GM23248 (cell line): ENCODE measurements at regions not wholly inside any gene's neighbourhood (a gene's known extent, or its start where the extent isn't known, plus 50 kb on each side); places are given as distances from the start of the nearest gene placed in this dataset.

Experiments used
- EZH2 ChIP-seq: fragments of 200-600 bp; sonication (generic); IDR thresholded peaks from 2 replicates; pipeline ENCODE4 v1.6.1; 2018; ENCODE audit warnings: antibody characterized with exemption, mild to moderate bottlenecking; ENCODE audit not compliant: insufficient read depth, poor library complexity, severe bottlenecking
- EZH2phosphoT487 ChIP-seq: fragments of 200-600 bp; sonication (generic); IDR thresholded peaks from 2 replicates; pipeline ENCODE4 v1.6.1; 2018; ENCODE audit warnings: antibody characterized with exemption, moderate library complexity, mild to moderate bottlenecking, low read depth; ENCODE audit not compliant: insufficient read depth

- TF ChIP-seq EZH2 (no peak), EZH2phosphoT487 (no peak)
Observed at GRCh38 chr21:31457675-31458074, 113.6 kb upstream of the TIAM1 start.
